Astrocyte of the cerebellum (primary cell): ENCODE measurements at regions not wholly inside any gene's neighbourhood (a gene's known extent, or its start where the extent isn't known, plus 50 kb on each side); places are given as distances from the start of the nearest gene placed in this dataset.

Experiments used
- DNase-seq: peaks from one replicate; pipeline ENCODE4 v3.0.0-alpha.2; 2011; ENCODE audit warnings: low read depth
- H3K4me3 ChIP-seq: 2 replicates; pipeline ENCODE4 v1.5.1; 2011; ENCODE audit warnings: mild to moderate bottlenecking, low read depth, low read length, moderate library complexity
- CTCF ChIP-seq: IDR thresholded peaks from 2 replicates; pipeline ENCODE4 v1.5.1; 2012; ENCODE audit warnings: low read length, low read depth, moderate library complexity, mild to moderate bottlenecking; ENCODE audit errors: missing control alignments
- in situ Hi-C: cut with HindIII; loops from 2 replicates; pipeline ENCODE4 v1.10.0; 2017; ENCODE audit warnings: low sequenced_read_pairs

- TF ChIP-seq CTCF, result no peak
- in situ Hi-C loops, result no loop called here
- no peak for DNase-seq
Measured at GRCh38 chr3:21889166-21889565, 138.2 kb upstream of the ZNF385D start.

GRCh38 chr3:21892104-21892503 is 141.1 kb upstream of the ZNF385D start:
- in situ Hi-C loops, result no loop called here
- TF ChIP-seq CTCF, result no peak

More at GRCh38 chr3:21889166-21889565, 138.2 kb upstream of the ZNF385D start:
- H3K4me3 ChIP-seq, result no peak overlapping the region

GRCh38 chr3:21893242-21893641 is 142.2 kb upstream of the ZNF385D start:
- in situ Hi-C loops, result no loop called here
- TF ChIP-seq CTCF, result no peak
- no peak for DNase-seq
- no peak overlapping the region for H3K4me3 ChIP-seq

More at GRCh38 chr3:21892104-21892503, 141.1 kb upstream of the ZNF385D start:
- no peak for DNase-seq
- no peak overlapping the region for H3K4me3 ChIP-seq

- in situ Hi-C loops, result no loop called here
- DNase-seq, result peak; percentile 35
- no peak overlapping the region for H3K4me3 ChIP-seq
- TF ChIP-seq CTCF, result peak; percentile 52
Measured at GRCh38 chr3:21894459-21895340, 143.7 kb upstream of the ZNF385D start.

GRCh38 chr3:21898316-21898715 is 147.3 kb upstream of the ZNF385D start:
- no peak for DNase-seq
- H3K4me3 ChIP-seq, result no peak overlapping the region
- in situ Hi-C loops, result no loop called here
- no peak for TF ChIP-seq CTCF

- DNase-seq, result no peak
- no peak overlapping the region for H3K4me3 ChIP-seq
- in situ Hi-C loops, result no loop called here
- no peak for TF ChIP-seq CTCF
Measured at GRCh38 chr3:21901484-21901883, 150.5 kb upstream of the ZNF385D start.
